Calu3 (cell line): ENCODE measurements at regions not wholly inside any gene's neighbourhood (a gene's known extent, or its start where the extent isn't known, plus 50 kb on each side); places are given as distances from the start of the nearest gene placed in this dataset.

Experiments
- BruUV-seq: library from RNA; stranded (reverse); fragments of 400-500 nt; replicated peaks from 2 replicates; lab custom pipeline; 2021; lab: Mats Ljungman, UMichigan
- CTCF ChIA-PET: fragments of 300-600 bp; sonication (Branson Sonifier 250); formaldehyde crosslinking; loops from one replicate; lab custom pipeline; 2022; ENCODE audit warnings: antibody characterized with exemption; lab: Charles Lee
- DNase-seq: peaks from one replicate; pipeline ENCODE4 v3.0.0; 2022
- H3K27ac Mint-ChIP-seq: one replicate; pipeline ENCODE4 v1.8.0; 2022; ENCODE audit warnings: mixed read lengths; ENCODE audit not compliant: unreplicated experiment
- H3K27me3 Mint-ChIP-seq: one replicate; pipeline ENCODE4 v1.8.0; 2022; ENCODE audit warnings: mixed read lengths; ENCODE audit not compliant: unreplicated experiment
- H3K36me3 Mint-ChIP-seq: one replicate; pipeline ENCODE4 v1.8.0; 2022; ENCODE audit warnings: mild to moderate bottlenecking, moderate library complexity, mixed read lengths; ENCODE audit not compliant: insufficient read depth, unreplicated experiment
- H3K4me1 Mint-ChIP-seq: one replicate; pipeline ENCODE4 v1.8.0; 2022; ENCODE audit warnings: mild to moderate bottlenecking, low read depth, mixed read lengths; ENCODE audit not compliant: unreplicated experiment
- H3K4me3 Mint-ChIP-seq: one replicate; pipeline ENCODE4 v1.8.0; 2022; ENCODE audit warnings: mild to moderate bottlenecking, low read depth, moderate library complexity, mixed read lengths; ENCODE audit not compliant: unreplicated experiment
- H3K9me3 Mint-ChIP-seq: one replicate; pipeline ENCODE4 v1.8.0; 2022; ENCODE audit warnings: low read depth, mixed read lengths; ENCODE audit not compliant: unreplicated experiment
- intact Hi-C: fragments of 100-400 bp; cut with micrococcal nuclease; formaldehyde crosslinking; loops from one replicate; pipeline ENCODE4 v1.10.0; 2022; ENCODE audit not compliant: unreplicated experiment
- TF ChIP-seq, protein P1 (sequence below): fragments of 200-600 bp; IDR thresholded peaks from one replicate; pipeline ENCODE4 v1.8.0; 2022; ENCODE audit warnings: antibody characterized with exemption; ENCODE audit not compliant: unreplicated experiment

- no peak for DNase-seq
- Mint-ChIP-seq H3K9me3 (peaks cover 2% of the 10 kb centered on the region), H3K4me1 (no peaks in the 10 kb centered on the region), H3K27me3 (no peaks in the 10 kb centered on the region), H3K36me3 (no peaks in the 10 kb centered on the region), H3K27ac (no peak overlapping the region), H3K4me3 (no peak overlapping the region)
- no TSS peak for BruUV-seq
- intact Hi-C loops, result no loop called here
- TF ChIP-seq, protein P1, sequence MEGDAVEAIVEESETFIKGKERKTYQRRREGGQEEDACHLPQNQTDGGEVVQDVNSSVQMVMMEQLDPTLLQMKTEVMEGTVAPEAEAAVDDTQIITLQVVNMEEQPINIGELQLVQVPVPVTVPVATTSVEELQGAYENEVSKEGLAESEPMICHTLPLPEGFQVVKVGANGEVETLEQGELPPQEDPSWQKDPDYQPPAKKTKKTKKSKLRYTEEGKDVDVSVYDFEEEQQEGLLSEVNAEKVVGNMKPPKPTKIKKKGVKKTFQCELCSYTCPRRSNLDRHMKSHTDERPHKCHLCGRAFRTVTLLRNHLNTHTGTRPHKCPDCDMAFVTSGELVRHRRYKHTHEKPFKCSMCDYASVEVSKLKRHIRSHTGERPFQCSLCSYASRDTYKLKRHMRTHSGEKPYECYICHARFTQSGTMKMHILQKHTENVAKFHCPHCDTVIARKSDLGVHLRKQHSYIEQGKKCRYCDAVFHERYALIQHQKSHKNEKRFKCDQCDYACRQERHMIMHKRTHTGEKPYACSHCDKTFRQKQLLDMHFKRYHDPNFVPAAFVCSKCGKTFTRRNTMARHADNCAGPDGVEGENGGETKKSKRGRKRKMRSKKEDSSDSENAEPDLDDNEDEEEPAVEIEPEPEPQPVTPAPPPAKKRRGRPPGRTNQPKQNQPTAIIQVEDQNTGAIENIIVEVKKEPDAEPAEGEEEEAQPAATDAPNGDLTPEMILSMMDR, result no peak
- CTCF ChIA-PET, result no interaction called here
These were observed 268.4 kb downstream of the PRDM2 start for GRCh38 chr1:13968361-13968760.

DNA sequence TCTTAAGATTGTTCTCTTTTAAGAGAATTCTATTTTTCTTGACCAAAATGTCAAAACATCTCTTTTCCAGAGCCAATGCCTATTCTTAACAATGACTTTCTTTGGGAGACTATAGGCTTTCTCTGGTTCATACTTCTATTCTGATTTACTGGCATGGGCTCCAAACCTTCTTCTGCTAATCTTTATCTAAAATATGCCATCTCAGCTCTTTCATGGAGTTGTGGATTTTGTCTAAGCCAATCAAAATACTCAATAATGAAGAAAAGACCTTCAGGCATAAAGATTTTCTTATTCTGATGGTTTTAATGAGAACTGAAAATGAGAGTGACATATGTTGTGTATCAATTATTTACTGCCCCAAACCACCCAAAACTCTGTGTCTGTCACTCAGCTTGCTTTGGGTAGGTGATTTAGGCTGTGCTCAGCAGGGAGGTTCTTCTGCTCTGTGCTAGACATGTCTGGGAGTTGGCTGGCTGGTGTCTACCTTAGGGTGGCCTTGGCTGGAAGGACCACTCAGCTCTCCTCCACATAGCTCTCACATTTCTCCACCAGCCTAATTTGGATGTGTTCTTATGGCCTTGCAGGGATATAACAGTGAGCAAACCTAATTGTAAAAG lies 270.8 kb downstream of the PRDM2 start:
- BruUV-seq, result no TSS peak

DNA sequence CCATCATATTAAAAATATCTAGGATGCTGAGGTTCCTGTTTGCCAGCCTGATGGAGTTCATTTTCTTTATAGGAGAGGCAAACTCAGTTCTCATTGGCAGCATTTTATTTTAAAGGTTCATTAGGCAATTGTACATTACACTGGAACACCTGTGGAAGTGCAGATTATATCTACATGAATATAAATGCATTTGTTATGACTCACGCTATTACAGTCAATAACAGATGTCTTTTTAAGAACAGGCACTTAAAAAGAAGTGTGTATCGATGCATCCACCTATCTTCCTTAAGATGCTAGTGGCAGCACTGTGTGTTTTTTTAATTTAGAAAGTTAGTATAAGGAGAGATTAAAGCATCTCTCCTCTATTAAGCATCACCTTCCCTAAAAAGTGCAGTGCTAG lies 276.5 kb downstream of the PRDM2 start:
- CTCF ChIA-PET, result no interaction called here
- BruUV-seq, result no TSS peak

More for the DNA sequence above, 270.8 kb downstream of the PRDM2 start:
- Mint-ChIP-seq H3K27me3 (no peaks in the 10 kb centered on the region), H3K27ac (no peak overlapping the region), H3K36me3 (no peaks in the 10 kb centered on the region), H3K4me1 (no peaks in the 10 kb centered on the region), H3K4me3 (no peak overlapping the region), H3K9me3 (peaks cover 2% of the 10 kb centered on the region)
- DNase-seq, result no peak
- intact Hi-C loops, result no loop called here
- CTCF ChIA-PET, result no interaction called here
- TF ChIP-seq, protein P1, result no peak

DNA sequence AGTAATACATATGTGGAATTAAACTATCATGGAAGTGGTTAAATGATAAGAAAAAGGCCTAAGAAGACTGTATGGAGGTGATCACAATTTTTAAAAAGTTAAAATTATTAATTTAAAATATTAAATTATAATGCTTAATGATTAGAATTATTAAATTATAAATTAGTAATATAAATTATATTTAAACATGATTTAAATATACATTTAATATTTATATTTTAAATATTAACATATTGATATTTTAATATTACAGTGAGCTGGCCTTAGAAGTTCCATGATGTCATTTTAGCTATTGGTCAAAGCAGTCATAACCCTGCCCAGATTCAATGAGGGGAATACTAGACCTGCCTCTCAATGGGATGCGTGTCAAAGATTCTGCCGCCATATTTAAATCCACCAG lies 281.2 kb downstream of the PRDM2 start:
- Mint-ChIP-seq H3K36me3 (no peaks in the 10 kb centered on the region), H3K4me1 (no peaks in the 10 kb centered on the region), H3K27ac (no peak overlapping the region), H3K4me3 (no peak overlapping the region), H3K9me3 (peaks cover 6% of the 10 kb centered on the region), H3K27me3 (no peaks in the 10 kb centered on the region)
- DNase-seq, result no peak
- TF ChIP-seq, protein P1, result no peak
- no TSS peak for BruUV-seq
- intact Hi-C loops, result no loop called here
- CTCF ChIA-PET, result no interaction called here

More for the DNA sequence above, 276.5 kb downstream of the PRDM2 start:
- H3K27ac Mint-ChIP-seq, result no peak overlapping the region
- no peak overlapping the region for H3K4me3 Mint-ChIP-seq
- H3K27me3 Mint-ChIP-seq, result no peaks in the 10 kb centered on the region
- no peak for DNase-seq
- no peaks in the 10 kb centered on the region for H3K36me3 Mint-ChIP-seq
- peaks cover 5% of the 10 kb centered on the region for H3K9me3 Mint-ChIP-seq
- no peaks in the 10 kb centered on the region for H3K4me1 Mint-ChIP-seq
- TF ChIP-seq, protein P1, result no peak
- intact Hi-C loops, result no loop called here
